ENCODE measurements at regions not wholly inside any gene's neighbourhood (a gene's known extent, or its start where the extent isn't known, plus 50 kb on each side); places are given as distances from the start of the nearest gene placed in this dataset.

DNA sequence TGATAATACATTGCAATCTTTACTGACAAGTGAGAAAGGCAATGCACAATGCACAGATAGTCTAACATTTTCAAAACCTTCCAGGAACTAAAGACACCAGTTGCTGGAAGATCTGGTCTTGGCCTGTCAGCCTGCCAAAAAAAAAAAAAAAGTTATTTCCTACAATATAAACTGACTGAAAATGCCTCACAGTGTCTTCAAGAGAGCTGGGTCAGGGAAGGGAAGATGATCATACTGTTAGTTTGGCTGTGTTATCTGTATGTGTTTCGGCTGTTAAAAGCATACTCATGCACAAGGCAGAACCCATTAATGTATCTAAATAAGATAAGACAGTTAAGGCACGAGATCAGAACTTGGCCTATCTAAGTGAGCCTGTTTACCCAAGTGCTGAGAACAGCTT lies 673.4 kb downstream of the MECOM start:
- TF ChIP-seq, protein P1, sequence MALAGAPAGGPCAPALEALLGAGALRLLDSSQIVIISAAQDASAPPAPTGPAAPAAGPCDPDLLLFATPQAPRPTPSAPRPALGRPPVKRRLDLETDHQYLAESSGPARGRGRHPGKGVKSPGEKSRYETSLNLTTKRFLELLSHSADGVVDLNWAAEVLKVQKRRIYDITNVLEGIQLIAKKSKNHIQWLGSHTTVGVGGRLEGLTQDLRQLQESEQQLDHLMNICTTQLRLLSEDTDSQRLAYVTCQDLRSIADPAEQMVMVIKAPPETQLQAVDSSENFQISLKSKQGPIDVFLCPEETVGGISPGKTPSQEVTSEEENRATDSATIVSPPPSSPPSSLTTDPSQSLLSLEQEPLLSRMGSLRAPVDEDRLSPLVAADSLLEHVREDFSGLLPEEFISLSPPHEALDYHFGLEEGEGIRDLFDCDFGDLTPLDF (CRISPR knock-in tag; IDR thresholded peaks at IDR 0.05): no peak
- TF ChIP-seq, protein P2, sequence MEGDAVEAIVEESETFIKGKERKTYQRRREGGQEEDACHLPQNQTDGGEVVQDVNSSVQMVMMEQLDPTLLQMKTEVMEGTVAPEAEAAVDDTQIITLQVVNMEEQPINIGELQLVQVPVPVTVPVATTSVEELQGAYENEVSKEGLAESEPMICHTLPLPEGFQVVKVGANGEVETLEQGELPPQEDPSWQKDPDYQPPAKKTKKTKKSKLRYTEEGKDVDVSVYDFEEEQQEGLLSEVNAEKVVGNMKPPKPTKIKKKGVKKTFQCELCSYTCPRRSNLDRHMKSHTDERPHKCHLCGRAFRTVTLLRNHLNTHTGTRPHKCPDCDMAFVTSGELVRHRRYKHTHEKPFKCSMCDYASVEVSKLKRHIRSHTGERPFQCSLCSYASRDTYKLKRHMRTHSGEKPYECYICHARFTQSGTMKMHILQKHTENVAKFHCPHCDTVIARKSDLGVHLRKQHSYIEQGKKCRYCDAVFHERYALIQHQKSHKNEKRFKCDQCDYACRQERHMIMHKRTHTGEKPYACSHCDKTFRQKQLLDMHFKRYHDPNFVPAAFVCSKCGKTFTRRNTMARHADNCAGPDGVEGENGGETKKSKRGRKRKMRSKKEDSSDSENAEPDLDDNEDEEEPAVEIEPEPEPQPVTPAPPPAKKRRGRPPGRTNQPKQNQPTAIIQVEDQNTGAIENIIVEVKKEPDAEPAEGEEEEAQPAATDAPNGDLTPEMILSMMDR (CRISPR knock-in tag; IDR thresholded peaks at IDR 0.05): no peak
- no peak for TF ChIP-seq NFYB (CRISPR knock-in tag; IDR thresholded peaks at IDR 0.05)
